Endothelial cell of umbilical vein (primary cell): ENCODE measurements at regions not wholly inside any gene's neighbourhood (a gene's known extent, or its start where the extent isn't known, plus 50 kb on each side); places are given as distances from the start of the nearest gene placed in this dataset.

Experiments
- CTCF ChIP-seq, 2 donors: IDR thresholded peaks; 1 replicate in 1 of 2; 2 replicates in 1 of 2; pipeline ENCODE4 v1.5.1; 2011; ENCODE audit warnings: low read length in 2 of 2, mild to moderate bottlenecking in 2 of 2, moderate library complexity in 2 of 2, control low read depth in 1 of 2, inconsistent platforms in 1 of 2, low read depth in 1 of 2; ENCODE audit not compliant: insufficient read depth in 1 of 2; ENCODE audit errors: extremely low read depth in 1 of 2
- EZH2 ChIP-seq: IDR thresholded peaks from 2 replicates; pipeline ENCODE4 v1.6.1; 2012; ENCODE audit warnings: borderline replicate concordance, low read depth, mild to moderate bottlenecking, moderate library complexity, low read length, inconsistent platforms; ENCODE audit not compliant: severe bottlenecking
- JUN ChIP-seq: IDR thresholded peaks from 2 replicates; pipeline ENCODE4 v1.6.1; 2011; ENCODE audit warnings: borderline replicate concordance, low read depth; ENCODE audit not compliant: insufficient read length, insufficient read depth
- POLR2A ChIP-seq: IDR thresholded peaks from 2 replicates; pipeline ENCODE4 v1.6.1; 2012; ENCODE audit warnings: low read depth, mild to moderate bottlenecking, control low read depth, low read length

DNA sequence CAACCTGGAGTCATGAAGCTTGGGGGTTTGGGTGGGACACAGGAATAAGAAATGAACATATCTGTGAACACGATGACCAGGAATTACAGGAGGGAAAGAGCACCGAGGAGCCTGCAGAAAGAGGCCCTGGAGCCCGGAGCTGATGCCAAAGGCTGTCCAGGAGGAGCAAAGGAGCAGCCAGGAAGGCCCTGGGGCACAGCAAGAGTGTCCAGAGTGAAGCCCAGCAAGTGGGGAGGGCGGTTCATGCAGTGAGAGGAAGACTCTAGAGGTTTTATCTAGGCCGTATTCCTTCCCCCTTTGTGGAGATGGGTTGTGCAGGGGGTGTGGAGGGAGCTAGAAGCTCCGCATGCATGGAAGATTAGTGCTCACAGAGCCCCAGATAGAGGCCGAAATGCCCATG is 318.4 kb downstream of the GADD45G start:
- TF ChIP-seq CTCF (IDR thresholded peaks at IDR 0.05; ENCODE audit: extremely low read depth in 1 of 2, insufficient read depth in 1 of 2, low read depth in 1 of 2, low read length in 2 of 2) (no peak), POLR2A (no peak), JUN (no peak), EZH2 (no peak)
